HEK293 (cell line): ENCODE measurements at regions not wholly inside any gene's neighbourhood (a gene's known extent, or its start where the extent isn't known, plus 50 kb on each side); places are given as distances from the start of the nearest gene placed in this dataset.

Experiments
- CTCF ChIA-PET: fragments of 350-600 bp; formaldehyde crosslinking; extraction: SDS; loops from one replicate; lab custom pipeline; 2021; ENCODE audit warnings: antibody characterized with exemption; lab: Yijun Ruan, JAX
- POLR2A ChIA-PET: fragments of 300-600 bp; formaldehyde crosslinking; extraction: SDS; loops from one replicate; lab custom pipeline; 2020; ENCODE audit warnings: antibody characterized with exemption, inconsistent platforms; lab: Yijun Ruan, JAX
- H3K27ac ChIP-seq: fragments of 200-500 bp; sonication (Bioruptor generic); 2 replicates; pipeline ENCODE4 v1.5.1; 2014; ENCODE audit warnings: low read depth, low read length, control low read depth, inconsistent platforms; ENCODE audit errors: extremely low read depth
- H3K36me3 ChIP-seq, 2 experiments: fragments of 200-500 bp in 1 of 2; sonication (Bioruptor generic) in 1 of 2; 1 replicate in 1 of 2; 2 replicates in 1 of 2; pipeline ENCODE4 v1.5.1; 2014 to 2017; ENCODE audit warnings: inconsistent platforms in 2 of 2, low read length in 2 of 2; ENCODE audit not compliant: control insufficient read depth in 2 of 2, insufficient read depth in 1 of 2
- H3K4me1 ChIP-seq: fragments of 200-500 bp; sonication (Bioruptor generic); 2 replicates; pipeline ENCODE4 v1.5.1; 2014; ENCODE audit warnings: mild to moderate bottlenecking, low read length, inconsistent platforms; ENCODE audit not compliant: control insufficient read depth, insufficient read depth
- H3K4me3 ChIP-seq: 2 replicates; pipeline ENCODE4 v1.5.1; 2011; ENCODE audit warnings: low read depth, mild to moderate bottlenecking, control low read depth, low read length, moderate library complexity
- H3K9me3 ChIP-seq: fragments of 200-500 bp; sonication (Bioruptor generic); 2 replicates; pipeline ENCODE4 v1.5.1; 2014; ENCODE audit warnings: low read depth, low read length, inconsistent platforms; ENCODE audit not compliant: control insufficient read depth, insufficient read depth
- HOXD13 ChIP-seq: sonication (generic); formaldehyde crosslinking; IDR thresholded peaks from 2 replicates; pipeline ENCODE4 v1.8.0; 2022; ENCODE audit warnings: missing genetic modification reagents, borderline replicate concordance
- KLF7 ChIP-seq: fragments of 450-650 bp; formaldehyde crosslinking; IDR thresholded peaks from 2 replicates; pipeline ENCODE4 v1.5.1; 2016; ENCODE audit warnings: missing biosample characterization, missing genetic modification characterization, borderline replicate concordance
- PRDM1 ChIP-seq: fragments of 450-650 bp; formaldehyde crosslinking; IDR thresholded peaks from 2 replicates; pipeline ENCODE4; 2016; ENCODE audit warnings: missing biosample characterization, missing genetic modification characterization
- PRDM10 ChIP-seq: fragments of 450-650 bp; formaldehyde crosslinking; IDR thresholded peaks from 2 replicates; pipeline ENCODE4 v1.5.1; 2016; ENCODE audit warnings: missing biosample characterization, missing genetic modification characterization
- REPIN1 ChIP-seq: fragments of 450-650 bp; formaldehyde crosslinking; IDR thresholded peaks from 2 replicates; pipeline ENCODE4 v1.5.1; 2017; ENCODE audit warnings: missing biosample characterization, missing genetic modification characterization, low read depth
- SALL2 ChIP-seq: fragments of 450-650 bp; formaldehyde crosslinking; IDR thresholded peaks from 2 replicates; pipeline ENCODE4 v1.5.0; 2017; ENCODE audit warnings: missing biosample characterization, mild to moderate bottlenecking, missing genetic modification characterization, borderline replicate concordance
- SP7 ChIP-seq: fragments of 450-650 bp; formaldehyde crosslinking; IDR thresholded peaks from 2 replicates; pipeline ENCODE4 v1.5.1; 2016; ENCODE audit warnings: missing biosample characterization, missing genetic modification characterization
- TRIM28 ChIP-seq: IDR thresholded peaks from 2 replicates; pipeline ENCODE4 v1.6.1; 2011; ENCODE audit warnings: low read length, control low read depth, borderline replicate concordance
- YY2 ChIP-seq: fragments of 450-650 bp; formaldehyde crosslinking; IDR thresholded peaks from 2 replicates; pipeline ENCODE4 v1.5.1; 2016; ENCODE audit warnings: missing biosample characterization, missing genetic modification characterization
- ZBTB48 ChIP-seq: fragments of 450-650 bp; formaldehyde crosslinking; IDR thresholded peaks from 2 replicates; pipeline ENCODE4 v1.5.1; 2016; ENCODE audit warnings: missing biosample characterization, missing genetic modification characterization
- ZFP3 ChIP-seq: fragments of 450-650 bp; formaldehyde crosslinking; IDR thresholded peaks from 2 replicates; pipeline ENCODE4 v1.5.1; 2016; ENCODE audit warnings: low read depth, missing biosample characterization, missing genetic modification characterization
- ZNF157 ChIP-seq: fragments of 450-650 bp; formaldehyde crosslinking; IDR thresholded peaks from 2 replicates; pipeline ENCODE4 v1.5.1; 2016; ENCODE audit warnings: missing biosample characterization, missing genetic modification characterization
- ZNF175 ChIP-seq: fragments of 450-650 bp; formaldehyde crosslinking; IDR thresholded peaks from 2 replicates; pipeline ENCODE4 v1.5.1; 2016; ENCODE audit warnings: missing biosample characterization, missing genetic modification characterization
- ZNF24 ChIP-seq: fragments of 450-650 bp; formaldehyde crosslinking; IDR thresholded peaks from 2 replicates; pipeline ENCODE4 v1.5.1; 2016; ENCODE audit warnings: missing biosample characterization, missing genetic modification characterization
- ZNF292 ChIP-seq: fragments of 450-650 bp; formaldehyde crosslinking; IDR thresholded peaks from 2 replicates; pipeline ENCODE4 v1.5.1; 2016; ENCODE audit warnings: low read depth, missing biosample characterization, missing genetic modification characterization, borderline replicate concordance
- ZNF37A ChIP-seq: fragments of 450-650 bp; IDR thresholded peaks from 2 replicates; pipeline ENCODE4 v1.5.1; 2018; ENCODE audit warnings: missing biosample characterization, missing genetic modification characterization
- ZNF394 ChIP-seq: fragments of 450-650 bp; formaldehyde crosslinking; IDR thresholded peaks from 2 replicates; pipeline ENCODE4 v1.5.1; 2016; ENCODE audit warnings: missing biosample characterization, missing genetic modification characterization, mild to moderate bottlenecking, moderate library complexity, borderline replicate concordance
- ZNF654 ChIP-seq: fragments of 450-650 bp; formaldehyde crosslinking; IDR thresholded peaks from 2 replicates; pipeline ENCODE4 v1.5.1; 2016; ENCODE audit warnings: low read depth, missing biosample characterization, missing genetic modification characterization
- ZNF777 ChIP-seq: fragments of 450-650 bp; formaldehyde crosslinking; IDR thresholded peaks from 2 replicates; pipeline ENCODE4 v1.5.1; 2017; ENCODE audit warnings: missing biosample characterization, missing genetic modification characterization, borderline replicate concordance
- ZNF792 ChIP-seq: fragments of 450-650 bp; formaldehyde crosslinking; IDR thresholded peaks from 2 replicates; pipeline ENCODE4 v1.5.1; 2016; ENCODE audit warnings: missing biosample characterization, missing genetic modification characterization
- TF ChIP-seq, protein P1 (sequence below): fragments of 450-650 bp; formaldehyde crosslinking; IDR thresholded peaks from 2 replicates; pipeline ENCODE4 v1.5.1; 2016; ENCODE audit warnings: missing biosample characterization, missing genetic modification characterization
- TF ChIP-seq, protein P2 (sequence below): fragments of 450-650 bp; formaldehyde crosslinking; IDR thresholded peaks from 2 replicates; pipeline ENCODE4 v1.5.1; 2016; ENCODE audit warnings: missing biosample characterization, missing genetic modification characterization

- no peak for TF ChIP-seq ZFP3 (tag by site-specific recombination)
Observed at GRCh38 chr5:53350368-53350767, 130.1 kb upstream of the FST start (continued).

GRCh38 chr5:53350991-53351770 lies 129.2 kb upstream of the FST start:
- no peak for TF ChIP-seq ZBTB48
- TF ChIP-seq REPIN1: no peak
- no peak for TF ChIP-seq ZNF654
- no peak for TF ChIP-seq ZNF292
- TF ChIP-seq HOXD13: no peak
- TF ChIP-seq YY2 (tag by site-specific recombination): no peak
- no peak for TF ChIP-seq PRDM1 (tag by site-specific recombination)
- TF ChIP-seq, protein P1, sequence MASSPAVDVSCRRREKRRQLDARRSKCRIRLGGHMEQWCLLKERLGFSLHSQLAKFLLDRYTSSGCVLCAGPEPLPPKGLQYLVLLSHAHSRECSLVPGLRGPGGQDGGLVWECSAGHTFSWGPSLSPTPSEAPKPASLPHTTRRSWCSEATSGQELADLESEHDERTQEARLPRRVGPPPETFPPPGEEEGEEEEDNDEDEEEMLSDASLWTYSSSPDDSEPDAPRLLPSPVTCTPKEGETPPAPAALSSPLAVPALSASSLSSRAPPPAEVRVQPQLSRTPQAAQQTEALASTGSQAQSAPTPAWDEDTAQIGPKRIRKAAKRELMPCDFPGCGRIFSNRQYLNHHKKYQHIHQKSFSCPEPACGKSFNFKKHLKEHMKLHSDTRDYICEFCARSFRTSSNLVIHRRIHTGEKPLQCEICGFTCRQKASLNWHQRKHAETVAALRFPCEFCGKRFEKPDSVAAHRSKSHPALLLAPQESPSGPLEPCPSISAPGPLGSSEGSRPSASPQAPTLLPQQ (tag by site-specific recombination): no peak
- no peak for TF ChIP-seq SP7 (tag by site-specific recombination)
- no peak for TF ChIP-seq ZNF175 (tag by site-specific recombination)
- TF ChIP-seq ZNF792 (tag by site-specific recombination): no peak
- TF ChIP-seq PRDM10 (tag by site-specific recombination): no peak
- no peak for TF ChIP-seq ZNF157 (tag by site-specific recombination)
- TF ChIP-seq SALL2 (tag by site-specific recombination): no peak
- TF ChIP-seq ZNF37A (tag by site-specific recombination): no peak
- no peak for TF ChIP-seq KLF7 (tag by site-specific recombination)
- TF ChIP-seq ZNF24 (tag by site-specific recombination): no peak
- no peak for TF ChIP-seq ZNF777
- no peak for TF ChIP-seq ZNF394
- TF ChIP-seq TRIM28: no peak
- H3K27ac ChIP-seq: no peak overlapping the region
- CTCF ChIA-PET: interaction anchor here (0.7 to 0.9 kb wide), 2 partner anchors 7 to 181 kb away, joined by 3 read pairs; no protein-coding TSS in a partner anchor
- POLR2A ChIA-PET: no interaction called here
- no peaks in the 10 kb centered on the region for H3K4me1 ChIP-seq
- no peaks in the 10 kb centered on the region for H3K36me3 ChIP-seq
- no peaks in the 10 kb centered on the region for H3K9me3 ChIP-seq
- no peak overlapping the region for H3K4me3 ChIP-seq

- ChIA-PET POLR2A (no interaction called here), CTCF (no interaction called here)
- Histone ChIP-seq H3K36me3 (no peaks in the 10 kb centered on the region), H3K27ac (no peak overlapping the region), H3K4me1 (no peaks in the 10 kb centered on the region), H3K4me3 (no peak overlapping the region), H3K9me3 (no peaks in the 10 kb centered on the region)
- TF ChIP-seq, protein P2, sequence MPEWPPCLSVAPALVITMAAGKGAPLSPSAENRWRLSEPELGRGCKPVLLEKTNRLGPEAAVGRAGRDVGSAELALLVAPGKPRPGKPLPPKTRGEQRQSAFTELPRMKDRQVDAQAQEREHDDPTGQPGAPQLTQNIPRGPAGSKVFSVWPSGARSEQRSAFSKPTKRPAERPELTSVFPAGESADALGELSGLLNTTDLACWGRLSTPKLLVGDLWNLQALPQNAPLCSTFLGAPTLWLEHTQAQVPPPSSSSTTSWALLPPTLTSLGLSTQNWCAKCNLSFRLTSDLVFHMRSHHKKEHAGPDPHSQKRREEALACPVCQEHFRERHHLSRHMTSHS (tag by site-specific recombination): no peak
Observed at GRCh38 chr5:53355316-53355715, 125.1 kb upstream of the FST start.
